ENCODE measurements at regions not wholly inside any gene's neighbourhood (a gene's known extent, or its start where the extent isn't known, plus 50 kb on each side); places are given as distances from the start of the nearest gene placed in this dataset.

- DNase-seq, result no peak
Measured at GRCh38 chr14:98612434-98613200, 659.4 kb downstream of the BCL11B start.

- no peak for DNase-seq
Measured at GRCh38 chr14:98614741-98615140, 657.3 kb downstream of the BCL11B start.

GRCh38 chr14:98622208-98623051 is 649.6 kb downstream of the BCL11B start:
- no peak for DNase-seq

GRCh38 chr14:98623788-98624415 is 648.1 kb downstream of the BCL11B start:
- no peak for DNase-seq

- DNase-seq, result peak; percentile 63
Measured at GRCh38 chr14:98633380-98633779, 638.6 kb downstream of the BCL11B start.

- DNase-seq, result no peak
Measured at GRCh38 chr14:98634043-98634820, 637.8 kb downstream of the BCL11B start.

GRCh38 chr14:98638366-98638765 is 633.6 kb downstream of the BCL11B start:
- DNase-seq, result no peak

- DNase-seq, result no peak
Measured at GRCh38 chr14:98647754-98648153, 624.2 kb downstream of the BCL11B start.

- DNase-seq, result no peak
Measured at GRCh38 chr14:98651037-98651436, 621.0 kb downstream of the BCL11B start.

GRCh38 chr14:98665007-98665406 is 607.0 kb downstream of the BCL11B start:
- no peak for DNase-seq

- DNase-seq, result no peak
Measured at GRCh38 chr14:98666545-98666944, 605.5 kb downstream of the BCL11B start.

GRCh38 chr14:98682033-98682432 is 590.0 kb downstream of the BCL11B start:
- DNase-seq, result no peak

- no peak for DNase-seq
Measured at GRCh38 chr14:98682726-98683125, 589.3 kb downstream of the BCL11B start.

- no peak for DNase-seq
Measured at GRCh38 chr14:98684468-98684867, 587.5 kb downstream of the BCL11B start.

GRCh38 chr14:98685725-98686124 is 586.3 kb downstream of the BCL11B start:
- no peak for DNase-seq

GRCh38 chr14:98688446-98688845 is 583.6 kb downstream of the BCL11B start:
- no peak for DNase-seq

GRCh38 chr14:98689951-98690350 is 582.0 kb downstream of the BCL11B start:
- DNase-seq, result no peak

- no peak for DNase-seq
Measured at GRCh38 chr14:98692832-98693231, 579.2 kb downstream of the BCL11B start.

- DNase-seq, result no peak
Measured at GRCh38 chr14:98694541-98694940, 577.5 kb downstream of the BCL11B start.

GRCh38 chr14:98695809-98696208 is 576.2 kb downstream of the BCL11B start:
- no peak for DNase-seq

GRCh38 chr14:98698341-98698740 is 573.7 kb downstream of the BCL11B start:
- DNase-seq, result no peak

- no peak for DNase-seq
Measured at GRCh38 chr14:98700748-98701147, 571.2 kb downstream of the BCL11B start.

GRCh38 chr14:98701377-98701776 is 570.6 kb downstream of the BCL11B start:
- DNase-seq, result no peak
